Naive thymus-derived CD4-positive, alpha-beta T cell (primary cell): ENCODE measurements at regions not wholly inside any gene's neighbourhood (a gene's known extent, or its start where the extent isn't known, plus 50 kb on each side); places are given as distances from the start of the nearest gene placed in this dataset.

Experiments
- ATAC-seq: fragments of 150-1000 bp; cut with Tn5 transposase; 2 replicates; pipeline ENCODE4 v1.10.0; 2021; ENCODE audit warnings: mild to moderate bottlenecking, moderate library complexity
- CTCF ChIA-PET: fragments of 350-600 bp; sonication (Branson Sonifier 250); formaldehyde crosslinking; loops from one replicate; lab custom pipeline; 2021; ENCODE audit warnings: antibody characterized with exemption; lab: Charles Lee
- POLR2A ChIA-PET: fragments of 350-600 bp; sonication (Branson Sonifier 250); formaldehyde crosslinking; loops from one replicate; lab custom pipeline; 2021; ENCODE audit warnings: antibody characterized with exemption, inconsistent platforms; lab: Charles Lee
- DNase-seq, 9 donors: peaks; one replicate each; pipeline versions ENCODE4 v3.0.0 to v3.0.0-alpha.2; 2020 to 2022; ENCODE audit warnings: mixed read lengths in 1 of 9
- H3K27ac ChIP-seq: one replicate; pipeline ENCODE4 v1.7.0; 2013; ENCODE audit warnings: mild to moderate bottlenecking, low read depth, low read length, moderate library complexity
- H3K27me3 ChIP-seq, 2 donors: one replicate each; pipeline ENCODE4 v1.7.0; 2013; ENCODE audit warnings: low read length in 2 of 2, mild to moderate bottlenecking in 2 of 2, moderate library complexity in 2 of 2; ENCODE audit not compliant: control insufficient read depth in 2 of 2, insufficient read depth in 2 of 2
- H3K36me3 ChIP-seq, 3 experiments: 1 replicate in 2 of 3; 2 replicates in 1 of 3; pipeline ENCODE4 v1.7.0; 2013; ENCODE audit warnings: low read length in 3 of 3, mild to moderate bottlenecking in 3 of 3, moderate library complexity in 1 of 3; ENCODE audit not compliant: insufficient read depth in 3 of 3, control insufficient read depth in 2 of 3
- H3K4me1 ChIP-seq, 2 donors: one replicate each; pipeline ENCODE4 v1.7.0; 2013; ENCODE audit warnings: low read length in 2 of 2, mild to moderate bottlenecking in 2 of 2, moderate library complexity in 1 of 2; ENCODE audit not compliant: control insufficient read depth in 2 of 2, insufficient read depth in 2 of 2
- H3K4me3 ChIP-seq: 2 replicates; pipeline ENCODE4 v1.7.0; 2013; ENCODE audit warnings: mild to moderate bottlenecking, low read length
- H3K9me3 ChIP-seq, 3 experiments: 1 replicate in 2 of 3; 2 replicates in 1 of 3; pipeline ENCODE4 v1.7.0; 2013; ENCODE audit warnings: low read length in 3 of 3; ENCODE audit not compliant: control insufficient read depth in 2 of 3
- H3K27ac Mint-ChIP-seq, 9 donors: one replicate each; pipeline ENCODE4 v1.8.0; 2020 to 2022; ENCODE audit warnings: mixed read lengths in 9 of 9, mild to moderate bottlenecking in 8 of 9, moderate library complexity in 5 of 9, inconsistent platforms in 2 of 9
- H3K27me3 Mint-ChIP-seq, 5 donors: one replicate each; pipeline ENCODE4 v1.8.0; 2021 to 2022; ENCODE audit warnings: mixed read lengths in 5 of 5, mild to moderate bottlenecking in 1 of 5
- H3K36me3 Mint-ChIP-seq, 5 donors: one replicate each; pipeline ENCODE4 v1.8.0; 2020 to 2022; ENCODE audit warnings: mixed read lengths in 5 of 5, mild to moderate bottlenecking in 3 of 5, inconsistent platforms in 1 of 5
- H3K4me1 Mint-ChIP-seq, 7 donors: one replicate each; pipeline ENCODE4 v1.8.0; 2020 to 2022; ENCODE audit warnings: mixed read lengths in 7 of 7, mild to moderate bottlenecking in 3 of 7, inconsistent platforms in 1 of 7
- H3K4me3 Mint-ChIP-seq, 10 donors: one replicate each; pipeline ENCODE4 v1.8.0; 2020 to 2022; ENCODE audit warnings: mild to moderate bottlenecking in 10 of 10, mixed read lengths in 10 of 10, moderate library complexity in 6 of 10, inconsistent platforms in 2 of 10
- H3K9me3 Mint-ChIP-seq, 11 donors: one replicate each; pipeline ENCODE4 v1.8.0; 2020 to 2022; ENCODE audit warnings: mixed read lengths in 11 of 11, mild to moderate bottlenecking in 4 of 11, inconsistent platforms in 1 of 11, moderate library complexity in 1 of 11
- intact Hi-C, 2 donors: fragments of 100-400 bp; cut with micrococcal nuclease; formaldehyde crosslinking; loops; one replicate each; pipeline ENCODE4 v1.15.1; 2023

- peaks cover 0 to 17% (median 0%) of the 10 kb centered on the region in 5 donors for H3K27me3 Mint-ChIP-seq
- POLR2A ChIA-PET = no interaction called here
- no peak overlapping the region for H3K4me3 ChIP-seq
Measured at GRCh38 chr5:116629168-116629567, 54.5 kb upstream of the SEMA6A start.

GRCh38 chr5:116626945-116627679, 52.5 kb upstream of the SEMA6A start:
- Histone ChIP-seq H3K36me3 (no peaks in the 10 kb centered on the region), H3K4me1 (no peaks in the 10 kb centered on the region), H3K9me3 (no peaks in the 10 kb centered on the region), H3K27ac (no peak overlapping the region), H3K27me3 (no peaks in the 10 kb centered on the region), H3K4me3 (no peak overlapping the region)
- DNase-seq (no peak), ATAC-seq (no peak)
- CTCF ChIA-PET = interaction anchor here (0.6 kb wide), 1 partner anchor 59 kb away, joined by 3 read pairs; no protein-coding TSS in a partner anchor
- POLR2A ChIA-PET = no interaction called here
- peaks cover 0 to 2% (median 0%) of the 10 kb centered on the region in 11 donors for H3K9me3 Mint-ChIP-seq
- H3K27ac Mint-ChIP-seq = no peak overlapping the region
- H3K36me3 Mint-ChIP-seq = no peaks in the 10 kb centered on the region
- intact Hi-C loops = no loop called here
- H3K27me3 Mint-ChIP-seq = peaks cover 0 to 17% (median 3%) of the 10 kb centered on the region in 5 donors
- H3K4me3 Mint-ChIP-seq = no peak overlapping the region
- no peaks in the 10 kb centered on the region for H3K4me1 Mint-ChIP-seq

More at GRCh38 chr5:116629168-116629567, 54.5 kb upstream of the SEMA6A start:
- Histone ChIP-seq H3K27ac (no peak overlapping the region), H3K27me3 (no peaks in the 10 kb centered on the region), H3K36me3 (no peaks in the 10 kb centered on the region), H3K4me1 (no peaks in the 10 kb centered on the region), H3K9me3 (no peaks in the 10 kb centered on the region)
- CTCF ChIA-PET = no interaction called here
- intact Hi-C loops = no loop called here
- H3K36me3 Mint-ChIP-seq = no peaks in the 10 kb centered on the region
- H3K4me3 Mint-ChIP-seq = no peak overlapping the region
- no peaks in the 10 kb centered on the region for H3K4me1 Mint-ChIP-seq
- DNase-seq (no peak), ATAC-seq (no peak)
- H3K9me3 Mint-ChIP-seq = peaks cover 0 to 4% (median 0%) of the 10 kb centered on the region in 11 donors
- H3K27ac Mint-ChIP-seq = no peak overlapping the region

GRCh38 chr5:116626272-116626723, 51.7 kb upstream of the SEMA6A start:
- no peaks in the 10 kb centered on the region for H3K9me3 ChIP-seq
- CTCF ChIA-PET = interaction anchor here (0.6 kb wide), 1 partner anchor 58 kb away, joined by 3 read pairs; no protein-coding TSS in a partner anchor
- no peaks in the 10 kb centered on the region for H3K4me1 Mint-ChIP-seq
- H3K27ac Mint-ChIP-seq = no peak overlapping the region
- DNase-seq = no peak
- intact Hi-C loops = no loop called here
- no peak overlapping the region for H3K27ac ChIP-seq
- no peaks in the 10 kb centered on the region for H3K36me3 ChIP-seq
- no peaks in the 10 kb centered on the region for H3K36me3 Mint-ChIP-seq
- peaks cover 0 to 2% (median 0%) of the 10 kb centered on the region in 11 donors for H3K9me3 Mint-ChIP-seq
- no peak for ATAC-seq
- no peak overlapping the region for H3K4me3 ChIP-seq
- POLR2A ChIA-PET = no interaction called here
- H3K4me1 ChIP-seq = no peaks in the 10 kb centered on the region
- H3K27me3 ChIP-seq = no peaks in the 10 kb centered on the region
- no peak overlapping the region for H3K4me3 Mint-ChIP-seq
- peaks cover 0 to 17% (median 3%) of the 10 kb centered on the region in 5 donors for H3K27me3 Mint-ChIP-seq
